GM12874 (cell line): ENCODE measurements at regions not wholly inside any gene's neighbourhood (a gene's known extent, or its start where the extent isn't known, plus 50 kb on each side); places are given as distances from the start of the nearest gene placed in this dataset.

Experiments
- TF ChIP-seq, protein P1 (sequence below): IDR thresholded peaks from 2 replicates; pipeline ENCODE4 v1.5.1; 2011; ENCODE audit warnings: low read depth, mild to moderate bottlenecking, control low read depth, low read length, moderate library complexity; ENCODE audit not compliant: insufficient read depth

GRCh38 chr20:40431112-40431511 is 257.9 kb downstream of the MAFB start:
- TF ChIP-seq, protein P1, sequence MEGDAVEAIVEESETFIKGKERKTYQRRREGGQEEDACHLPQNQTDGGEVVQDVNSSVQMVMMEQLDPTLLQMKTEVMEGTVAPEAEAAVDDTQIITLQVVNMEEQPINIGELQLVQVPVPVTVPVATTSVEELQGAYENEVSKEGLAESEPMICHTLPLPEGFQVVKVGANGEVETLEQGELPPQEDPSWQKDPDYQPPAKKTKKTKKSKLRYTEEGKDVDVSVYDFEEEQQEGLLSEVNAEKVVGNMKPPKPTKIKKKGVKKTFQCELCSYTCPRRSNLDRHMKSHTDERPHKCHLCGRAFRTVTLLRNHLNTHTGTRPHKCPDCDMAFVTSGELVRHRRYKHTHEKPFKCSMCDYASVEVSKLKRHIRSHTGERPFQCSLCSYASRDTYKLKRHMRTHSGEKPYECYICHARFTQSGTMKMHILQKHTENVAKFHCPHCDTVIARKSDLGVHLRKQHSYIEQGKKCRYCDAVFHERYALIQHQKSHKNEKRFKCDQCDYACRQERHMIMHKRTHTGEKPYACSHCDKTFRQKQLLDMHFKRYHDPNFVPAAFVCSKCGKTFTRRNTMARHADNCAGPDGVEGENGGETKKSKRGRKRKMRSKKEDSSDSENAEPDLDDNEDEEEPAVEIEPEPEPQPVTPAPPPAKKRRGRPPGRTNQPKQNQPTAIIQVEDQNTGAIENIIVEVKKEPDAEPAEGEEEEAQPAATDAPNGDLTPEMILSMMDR = no peak

DNA sequence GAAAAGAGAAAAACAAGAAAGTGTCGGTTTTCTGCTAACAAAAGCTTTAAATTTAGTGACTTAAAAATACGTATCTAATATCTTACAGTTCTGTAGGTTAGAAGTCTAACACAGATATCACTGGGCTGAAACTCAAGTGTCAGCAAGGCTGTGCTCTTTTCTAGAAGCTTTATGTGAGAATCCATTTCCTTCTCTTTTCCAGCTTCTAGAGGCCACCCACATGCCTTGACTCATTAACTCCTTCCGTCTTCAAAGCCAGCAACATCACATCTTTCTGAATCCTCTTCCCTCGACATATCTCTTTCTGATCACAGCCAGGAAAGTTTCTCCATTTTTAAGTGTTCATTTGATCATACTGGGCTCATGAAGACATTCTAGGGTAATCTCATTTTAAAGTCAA is 262.0 kb downstream of the MAFB start:
- TF ChIP-seq, protein P1 = no peak

GRCh38 chr20:40424695-40425094 is 264.3 kb downstream of the MAFB start:
- TF ChIP-seq, protein P1 = no peak

DNA sequence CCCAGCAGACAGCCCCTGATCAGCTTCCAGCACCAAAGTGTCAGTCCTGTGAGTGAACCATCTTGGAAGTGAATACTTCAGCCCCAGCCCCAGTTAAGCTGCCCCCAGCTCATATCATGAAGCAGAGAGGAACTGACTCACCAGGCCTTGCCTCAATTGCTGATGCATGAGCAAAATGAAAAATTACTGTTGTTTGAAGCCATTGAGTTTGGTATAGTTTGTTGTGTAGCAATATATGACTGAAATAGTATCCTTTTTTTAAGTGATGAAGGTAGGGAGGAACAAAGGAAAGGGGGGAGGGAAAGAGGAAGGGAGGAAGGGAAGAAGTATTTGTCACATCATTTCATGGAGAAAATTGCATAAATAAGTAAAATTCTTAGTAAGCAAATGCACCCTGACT is 266.4 kb downstream of the MAFB start:
- TF ChIP-seq, protein P1 = no peak

DNA sequence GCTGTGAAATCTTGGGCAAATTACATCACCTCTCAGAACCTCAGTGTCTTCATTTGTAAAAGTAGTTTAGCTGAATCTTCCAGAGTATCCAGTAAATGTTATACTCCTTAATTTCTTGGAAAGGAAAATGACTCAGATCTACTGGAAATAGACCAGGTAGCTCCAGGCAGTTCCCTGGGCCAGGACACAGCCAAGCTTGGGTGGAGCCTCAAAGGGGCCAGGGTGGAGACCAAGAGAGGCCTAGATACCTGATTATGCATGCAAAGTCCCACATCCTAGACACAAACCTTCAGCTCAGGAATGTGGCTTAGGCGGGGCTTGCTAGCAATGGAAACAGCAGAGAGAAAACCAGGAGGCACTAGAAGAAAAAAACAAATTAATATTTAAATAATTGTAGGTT is 272.8 kb downstream of the MAFB start:
- TF ChIP-seq, protein P1 = no peak

GRCh38 chr20:40414843-40415615 is 274.0 kb downstream of the MAFB start:
- TF ChIP-seq, protein P1 = no peak

- TF ChIP-seq, protein P1 = no peak
These were observed 279.0 kb downstream of the MAFB start for GRCh38 chr20:40410028-40410427.
